H4 (cell line): ENCODE measurements at regions not wholly inside any gene's neighbourhood (a gene's known extent, or its start where the extent isn't known, plus 50 kb on each side); places are given as distances from the start of the nearest gene placed in this dataset.

Source experiments
- DNase-seq: peaks from one replicate; pipeline ENCODE4 v3.0.0-alpha.2; 2015; ENCODE audit warnings: low spot score

DNA sequence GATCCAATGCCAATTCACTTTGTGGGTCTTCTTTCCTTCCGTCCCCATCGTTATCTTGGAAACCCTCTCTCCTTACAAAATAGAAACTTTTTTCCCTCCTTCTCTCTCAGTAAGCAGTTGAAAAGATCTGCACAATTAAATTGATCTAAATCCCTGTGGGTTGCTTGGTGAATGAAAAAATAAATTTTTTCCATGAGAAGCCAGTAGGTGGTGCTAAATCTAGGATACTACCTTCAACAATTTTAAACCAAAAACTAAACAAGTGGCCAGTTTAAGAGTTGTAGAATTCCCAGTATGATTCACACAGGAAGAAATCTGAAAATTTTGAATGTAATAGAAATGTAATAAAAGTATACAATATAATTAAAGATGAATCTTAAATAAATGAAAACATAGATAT is 990.3 kb upstream of the ZNF722 start:
- no peak for DNase-seq

DNA sequence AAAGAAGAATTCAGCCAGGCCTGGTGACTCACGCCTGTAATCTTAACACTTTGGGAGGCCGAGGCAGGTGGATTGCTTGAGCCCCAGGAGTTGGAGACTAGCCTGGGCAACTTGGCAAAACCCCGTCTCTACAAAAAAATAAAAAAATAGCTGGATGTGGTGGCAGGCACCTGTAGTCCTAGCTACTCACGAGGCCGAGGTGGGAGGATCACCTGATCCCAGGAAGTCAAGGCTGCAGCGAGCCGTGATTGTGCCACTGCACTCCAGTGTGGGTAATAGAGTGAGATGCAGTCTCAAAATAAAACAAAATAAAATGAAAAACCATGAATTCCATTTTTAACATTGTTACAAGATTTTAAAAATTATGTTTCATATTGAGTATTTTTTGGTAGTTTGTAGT is 988.9 kb upstream of the ZNF722 start:
- no peak for DNase-seq

DNA sequence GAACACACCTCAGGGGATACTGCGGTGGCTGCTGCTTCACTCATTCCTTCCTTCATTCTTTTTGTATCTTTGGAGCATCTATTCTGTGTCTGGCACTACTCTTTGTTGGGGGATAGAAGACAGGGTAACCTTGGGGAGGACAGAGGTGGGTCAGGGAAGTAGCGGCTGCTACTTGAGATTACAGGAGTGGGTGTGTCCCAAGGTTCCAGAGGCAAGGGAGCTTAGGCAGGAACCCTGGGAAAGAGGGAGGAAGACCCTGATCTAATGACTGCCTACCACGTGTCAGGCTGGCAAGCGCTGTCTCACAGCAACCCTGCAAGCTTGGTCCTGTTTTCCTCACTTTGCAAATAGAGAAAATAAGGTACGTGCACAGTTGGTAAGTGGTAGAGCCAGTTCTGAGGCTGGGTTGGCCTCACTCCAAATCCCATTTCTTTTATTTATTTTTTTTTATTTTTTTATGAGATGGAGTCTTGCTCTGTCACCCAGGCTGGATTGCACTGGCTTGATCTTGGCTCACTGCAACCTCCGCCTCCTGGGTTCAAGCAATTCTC is 985.9 kb upstream of the ZNF722 start:
- DNase-seq = no peak

DNA sequence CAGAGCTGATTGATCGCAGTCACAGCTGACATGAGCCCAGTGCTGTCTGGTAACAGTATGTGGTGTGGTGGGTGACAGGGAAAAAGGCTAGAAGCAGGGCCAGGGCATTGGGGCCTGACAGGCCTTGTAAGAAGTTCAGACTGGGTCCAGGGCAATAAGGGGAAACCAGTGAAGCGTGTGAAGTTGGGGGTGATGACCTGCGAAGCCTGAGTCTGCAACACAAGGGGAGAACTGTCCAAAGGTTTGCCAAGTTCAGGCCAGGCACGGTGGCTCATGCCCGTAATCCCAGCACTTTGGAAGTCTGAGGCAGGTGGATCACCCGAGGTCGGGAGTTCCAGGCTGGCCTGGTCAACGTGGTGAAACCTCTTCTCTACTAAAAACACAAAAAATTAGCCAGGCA is 983.9 kb upstream of the ZNF722 start:
- DNase-seq = no peak

DNA sequence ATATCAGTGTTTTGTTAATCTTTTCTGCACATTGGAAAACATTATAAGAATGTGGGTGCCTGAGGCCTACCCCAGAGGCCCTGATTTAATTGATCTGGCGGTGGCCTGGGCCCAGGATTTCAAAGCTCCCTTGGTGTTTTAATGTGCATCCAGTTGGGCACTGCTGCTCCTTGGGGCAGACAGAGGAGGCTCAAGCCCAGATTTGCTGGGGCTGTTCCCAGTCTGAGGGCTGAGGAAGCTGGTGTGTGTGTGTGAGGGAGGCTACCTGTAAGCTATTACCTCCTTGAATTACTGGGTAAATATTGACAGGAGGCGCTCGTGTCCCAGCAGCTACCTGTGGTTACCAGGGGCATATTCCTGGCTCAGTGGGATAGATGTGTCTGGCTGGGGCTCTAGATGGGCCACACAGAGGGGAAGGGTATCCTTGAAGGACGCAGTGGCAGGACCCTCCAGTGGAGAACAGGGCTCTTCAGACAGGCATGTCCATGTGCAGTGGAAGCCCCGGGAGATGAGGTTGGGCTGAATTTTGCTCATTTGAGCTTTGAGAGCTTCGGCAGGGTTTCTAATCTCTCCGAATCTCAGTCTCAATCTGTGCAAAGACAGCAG is 975.4 kb upstream of the ZNF722 start:
- DNase-seq = no peak

DNA sequence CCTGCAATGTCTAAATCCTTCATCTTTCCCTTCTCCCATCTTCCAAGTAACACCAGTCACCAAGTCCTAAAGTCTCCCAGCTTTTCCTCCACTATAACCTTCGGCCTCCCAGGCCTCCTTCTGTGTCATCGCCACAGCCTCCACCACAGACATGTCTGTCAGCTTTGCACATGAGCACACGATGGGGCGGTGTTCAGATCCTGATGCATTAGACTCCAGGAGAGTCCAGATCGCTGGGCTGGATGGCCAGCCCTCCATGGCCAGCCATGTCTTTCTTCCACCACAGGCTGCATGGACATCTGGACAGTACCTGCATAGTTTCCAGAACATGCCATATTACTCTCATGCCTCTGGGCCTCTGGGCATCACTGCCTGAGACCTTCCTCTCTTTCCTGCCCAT is 974.2 kb upstream of the ZNF722 start:
- no peak for DNase-seq

DNA sequence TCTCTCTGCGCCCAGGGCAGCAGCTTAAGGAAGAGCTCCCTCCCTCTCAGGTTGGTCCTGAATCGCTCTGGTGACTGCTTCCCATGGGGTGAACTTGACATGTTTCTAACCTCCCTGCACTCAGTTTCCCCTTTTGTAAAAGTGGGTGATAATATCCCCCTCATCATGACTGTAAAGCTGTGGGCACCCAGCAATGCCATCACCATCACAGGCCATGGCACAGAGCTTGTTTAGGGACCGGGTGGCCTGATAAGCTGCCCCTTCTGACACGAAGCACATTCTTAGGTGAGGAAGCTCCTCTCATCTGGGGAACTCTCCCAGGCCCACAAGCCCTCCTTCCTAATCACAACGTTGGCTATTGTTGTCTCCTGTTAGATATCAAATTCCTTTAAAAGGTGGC is 972.8 kb upstream of the ZNF722 start:
- no peak for DNase-seq

DNA sequence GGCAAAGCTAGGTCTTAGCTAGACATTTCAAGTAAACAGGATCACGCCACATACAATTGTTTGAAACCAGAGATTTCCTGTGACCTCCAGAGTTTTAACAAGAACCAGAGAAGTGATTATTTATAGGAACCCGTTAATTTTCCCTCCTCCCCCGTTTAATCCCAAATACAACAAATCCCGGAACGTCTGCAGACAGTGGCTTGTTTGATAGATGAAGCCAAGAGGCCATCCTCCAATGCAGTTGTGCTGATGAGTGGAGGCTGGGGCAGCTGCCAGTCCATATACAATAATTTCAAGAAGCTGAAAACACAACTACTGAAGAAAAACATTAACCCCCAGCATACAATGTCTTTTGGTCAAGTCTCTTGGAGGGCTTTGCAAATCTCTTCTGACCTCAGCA is 971.6 kb upstream of the ZNF722 start:
- DNase-seq = no peak

DNA sequence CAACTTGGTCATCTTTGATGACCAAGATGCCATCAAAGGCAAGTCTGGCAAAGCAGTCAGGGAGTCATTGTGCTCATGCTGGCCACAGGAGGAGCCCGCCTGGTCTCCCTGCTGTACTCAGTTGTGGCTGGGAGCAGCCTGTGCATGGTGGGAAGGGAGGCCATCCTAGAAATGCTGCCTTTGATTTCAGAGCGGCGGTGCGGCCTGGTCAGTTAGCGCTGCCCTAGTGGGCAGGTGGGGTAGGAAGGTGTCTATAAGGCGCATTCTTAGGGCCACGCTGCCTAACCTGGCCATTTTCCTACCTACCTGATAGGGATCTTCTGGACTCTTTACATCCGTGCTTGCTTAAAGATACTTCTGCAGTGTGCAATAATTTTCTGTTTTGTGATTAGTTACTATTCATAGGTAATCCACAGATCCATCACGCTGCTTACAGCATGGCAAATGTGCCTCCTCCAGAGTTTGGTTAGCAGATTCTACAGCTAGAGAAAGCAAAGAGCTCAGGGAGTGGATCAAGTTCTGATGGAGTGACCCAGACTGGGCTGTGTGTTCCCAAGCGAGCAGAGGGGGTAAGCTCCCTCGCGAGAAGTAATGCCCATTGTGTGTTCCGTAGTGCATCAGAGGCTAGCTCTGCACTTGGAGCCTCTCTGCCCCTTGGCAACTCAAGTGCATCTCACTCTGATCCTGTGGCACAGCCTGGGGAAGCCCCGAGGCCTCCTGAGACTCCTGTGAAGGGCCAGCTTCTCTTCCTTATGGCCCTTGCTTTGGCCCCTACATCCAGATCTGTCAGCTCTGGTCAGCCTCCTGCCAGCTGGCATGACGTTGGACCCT is 970.1 kb upstream of the ZNF722 start:
- no peak for DNase-seq

DNA sequence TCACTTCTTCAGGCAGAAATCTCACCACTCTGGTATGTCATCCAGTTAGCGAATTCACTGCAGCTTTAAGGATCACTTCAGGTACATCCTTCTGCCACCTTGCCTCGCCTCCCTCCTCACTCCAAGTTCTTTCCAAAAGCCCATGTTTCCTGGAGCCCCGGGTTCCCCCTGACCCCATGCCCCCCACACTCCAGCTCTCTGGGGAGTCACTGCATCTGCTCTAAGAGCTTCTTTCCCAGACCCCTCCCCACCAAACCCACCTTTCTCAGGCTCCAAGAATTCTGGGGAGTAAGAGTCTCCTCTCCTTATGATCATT is 969.5 kb upstream of the ZNF722 start:
- no peak for DNase-seq

DNA sequence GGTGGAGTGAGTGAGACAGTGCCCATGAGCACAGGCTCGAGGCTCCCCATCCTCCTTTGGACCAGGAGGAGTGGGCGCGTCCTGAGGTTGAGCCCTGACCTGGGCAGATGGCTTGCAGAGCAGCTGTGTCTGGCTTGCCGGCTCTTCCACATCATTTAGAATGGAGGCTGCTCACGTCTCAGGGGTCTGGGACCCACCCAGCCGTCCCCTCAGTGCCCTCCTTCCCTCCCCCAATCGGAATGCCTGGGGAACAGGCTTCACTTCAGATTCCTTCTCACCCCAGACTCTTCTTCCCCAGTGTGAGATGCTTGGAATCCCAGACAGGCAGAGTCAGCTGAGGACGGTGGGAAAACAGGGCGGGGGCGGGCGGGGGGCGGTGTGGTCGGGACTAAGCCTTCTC is 968.6 kb upstream of the ZNF722 start:
- DNase-seq = no peak

DNA sequence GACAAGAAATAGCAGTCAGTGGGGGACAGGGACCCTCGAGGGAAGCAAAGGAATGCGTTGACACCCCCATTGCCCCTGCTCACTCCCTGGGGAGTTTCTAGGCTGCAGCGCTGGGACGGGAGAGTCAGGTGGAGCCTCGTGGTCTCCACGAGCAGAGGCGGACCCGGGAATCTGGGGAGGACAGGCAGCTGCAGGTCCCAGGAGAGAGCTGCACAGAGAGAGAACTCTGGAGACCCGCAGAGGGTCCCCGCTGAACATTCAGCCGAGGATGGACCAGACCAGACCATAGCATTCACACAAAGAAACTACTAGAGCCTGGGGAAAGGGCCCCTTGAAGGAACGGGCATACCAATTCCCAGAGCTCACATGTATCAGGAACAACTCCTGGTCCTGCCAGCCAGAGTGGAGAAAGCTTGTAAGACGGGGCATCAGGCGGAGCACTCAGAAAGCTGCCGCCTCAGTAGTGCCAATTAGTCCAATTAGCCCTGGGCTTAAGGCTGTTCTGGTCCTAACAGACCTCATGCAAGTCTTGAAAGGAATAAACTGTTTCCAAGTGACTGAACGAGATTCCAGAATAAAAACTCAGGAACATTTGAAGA is 966.7 kb upstream of the ZNF722 start:
- no peak for DNase-seq

DNA sequence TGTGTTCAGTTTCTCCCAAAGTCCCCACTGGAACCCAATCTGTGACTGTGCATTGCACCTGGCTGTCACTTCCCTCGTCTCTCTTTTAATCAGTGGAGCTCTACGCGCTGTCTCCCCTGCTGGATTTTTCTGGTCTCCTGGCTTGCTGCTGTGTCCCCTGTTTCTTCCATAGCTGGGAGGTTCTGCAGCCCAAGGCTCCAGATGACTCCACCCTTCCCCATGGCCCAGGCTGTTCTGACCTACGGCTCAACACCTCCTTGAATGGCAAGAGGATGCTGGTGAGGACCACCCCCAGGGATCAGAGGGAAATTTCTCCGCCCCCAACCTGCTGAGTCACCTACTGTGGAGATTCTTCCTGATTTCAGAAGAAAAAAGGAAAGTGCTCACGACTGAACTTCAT is 961.4 kb upstream of the ZNF722 start:
- no peak for DNase-seq

DNA sequence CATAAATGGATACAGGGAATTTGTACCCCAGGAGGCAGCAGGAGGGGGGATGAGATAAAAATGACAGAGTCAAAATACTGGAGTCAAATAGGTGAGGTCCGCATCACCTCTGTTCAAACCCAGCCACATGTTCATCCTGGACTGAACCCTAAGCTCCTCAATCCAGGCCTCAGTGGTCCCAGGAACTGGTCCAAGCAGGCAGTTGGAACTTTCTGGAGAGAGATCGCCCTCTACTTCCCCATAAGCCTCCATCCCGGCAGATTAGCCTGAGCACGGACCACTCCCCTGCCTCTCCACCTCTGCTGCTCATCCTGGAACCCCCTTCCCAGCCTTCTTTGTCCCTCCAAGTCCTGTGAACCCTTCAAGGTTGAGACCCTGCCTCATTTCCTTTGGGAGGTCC is 959.7 kb upstream of the ZNF722 start:
- DNase-seq = no peak

DNA sequence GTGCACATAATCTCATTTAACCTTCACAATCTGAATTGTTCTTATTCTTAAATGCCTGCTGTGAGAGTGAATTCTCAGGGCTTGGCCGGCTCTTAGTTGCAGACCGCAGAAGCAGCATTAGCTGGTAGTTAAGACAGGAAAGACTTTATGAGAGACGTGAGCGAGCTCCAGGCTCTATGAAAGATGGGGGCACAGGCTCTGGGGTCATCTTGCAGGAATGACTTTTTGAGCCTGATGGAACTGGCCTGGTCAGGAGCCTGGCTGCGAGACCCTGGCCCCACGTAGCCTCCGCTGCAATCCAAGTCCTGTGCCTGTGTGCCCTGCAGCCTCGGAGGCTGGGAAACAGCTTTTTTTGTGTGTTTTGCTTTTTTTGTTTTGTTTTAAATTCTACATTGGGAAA is 958.8 kb upstream of the ZNF722 start:
- DNase-seq = no peak

DNA sequence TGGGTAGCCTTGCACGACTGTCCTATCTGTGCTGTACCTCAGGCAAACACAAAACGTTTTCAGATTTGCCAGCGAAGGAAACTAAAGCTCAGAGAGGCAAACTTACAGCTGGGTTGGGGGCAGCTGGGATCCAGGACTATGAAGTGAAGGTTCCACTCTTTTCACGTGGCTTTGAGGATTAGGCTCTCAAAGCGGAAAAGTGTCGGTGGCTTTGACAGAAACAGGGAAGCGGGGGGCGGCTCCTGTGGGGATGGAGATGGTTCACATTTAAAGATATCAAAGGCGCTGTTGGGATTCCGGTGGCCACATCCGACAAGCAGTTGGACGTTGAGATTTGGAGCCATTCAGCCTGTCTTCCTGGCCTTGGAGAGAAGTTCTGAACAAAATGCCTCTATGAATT is 958.3 kb upstream of the ZNF722 start:
- DNase-seq = no peak

DNA sequence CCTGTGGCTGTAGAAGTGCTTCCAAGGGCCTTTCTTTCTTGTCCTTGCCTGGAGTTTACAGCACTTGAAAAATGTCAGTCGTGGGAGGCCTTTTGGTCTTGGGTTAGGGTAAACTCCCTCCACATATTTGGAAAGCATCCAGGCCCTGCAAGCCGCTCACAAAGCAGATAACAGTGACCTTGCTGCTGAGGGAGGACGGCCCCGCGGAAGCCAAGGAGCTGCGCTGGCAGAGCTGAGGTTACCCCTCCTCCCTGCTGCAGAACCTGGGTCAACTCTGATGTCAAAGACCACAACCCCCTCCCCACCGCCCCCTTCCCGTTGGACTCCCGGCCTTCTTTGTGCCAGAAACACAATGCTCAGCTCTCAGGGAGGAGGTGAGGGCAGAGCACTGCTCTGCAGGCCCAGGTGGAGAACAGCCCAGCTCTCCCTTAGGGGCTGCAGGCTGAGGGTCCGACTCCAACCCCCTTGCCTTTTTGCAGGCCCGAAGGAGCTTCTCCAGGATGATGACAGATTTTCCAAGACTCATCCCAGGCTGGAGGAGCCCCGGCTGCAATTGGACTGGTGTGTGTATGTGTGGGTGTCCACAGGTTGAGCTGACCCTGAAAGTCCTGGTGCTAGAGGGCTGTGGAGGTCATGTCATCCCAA is 957.6 kb upstream of the ZNF722 start:
- DNase-seq = no peak

DNA sequence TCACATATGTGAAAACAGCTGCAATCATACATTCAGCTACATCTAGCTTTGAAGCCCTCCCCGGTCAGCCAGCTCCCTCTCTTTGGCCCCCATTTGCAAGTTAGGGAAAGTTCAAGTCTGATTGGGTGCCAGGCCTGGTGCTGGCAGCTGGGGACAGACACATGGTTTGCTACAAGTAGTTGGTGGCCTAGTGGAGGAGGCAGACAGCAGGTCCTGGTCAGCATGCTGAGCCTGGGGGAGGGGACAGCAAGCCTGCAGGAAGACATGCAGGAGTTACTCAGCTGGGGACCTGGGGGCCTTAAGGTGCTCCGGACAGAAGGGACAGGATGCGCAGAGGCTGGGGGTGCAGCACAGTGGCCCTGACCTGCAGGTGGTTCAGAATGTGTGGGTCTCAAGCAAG is 956.9 kb upstream of the ZNF722 start:
- no peak for DNase-seq

DNA sequence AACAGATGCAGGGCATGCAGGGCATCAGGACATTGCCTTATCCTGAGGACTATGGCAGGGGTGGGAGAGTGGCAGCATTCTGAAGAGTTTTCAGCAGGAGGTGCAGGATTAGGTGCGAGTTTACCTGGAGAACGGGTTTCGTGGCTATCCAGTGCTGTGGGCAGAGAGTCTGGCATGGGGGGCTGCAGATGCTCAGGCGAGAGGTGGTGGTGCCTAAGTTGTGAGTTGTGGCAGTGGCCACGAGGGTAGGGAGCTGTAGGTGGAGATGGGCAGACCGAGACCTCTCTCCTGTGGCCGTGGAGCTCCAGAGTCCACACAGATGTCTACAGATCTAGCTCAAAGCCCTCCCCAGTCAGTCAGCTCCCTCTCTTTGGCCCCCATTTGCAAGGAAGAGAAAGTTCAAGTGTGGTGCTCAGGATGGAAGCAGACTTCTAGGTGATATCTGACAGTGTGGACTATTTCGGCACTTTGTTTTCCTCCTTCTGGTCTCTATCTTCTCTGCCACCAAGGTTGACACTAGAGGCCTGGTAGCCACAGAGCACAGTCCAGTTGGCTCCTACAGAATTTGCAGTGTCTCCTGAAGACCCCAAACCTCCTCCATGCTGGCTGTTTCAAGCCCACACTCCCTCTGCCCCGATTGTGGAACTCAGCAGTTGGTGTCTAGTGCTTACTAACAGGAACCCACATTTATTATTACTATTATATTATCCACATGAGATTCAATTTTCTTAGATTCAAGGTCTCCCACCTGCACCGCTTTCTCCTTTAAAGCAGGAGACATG is 955.7 kb upstream of the ZNF722 start:
- DNase-seq = no peak

DNA sequence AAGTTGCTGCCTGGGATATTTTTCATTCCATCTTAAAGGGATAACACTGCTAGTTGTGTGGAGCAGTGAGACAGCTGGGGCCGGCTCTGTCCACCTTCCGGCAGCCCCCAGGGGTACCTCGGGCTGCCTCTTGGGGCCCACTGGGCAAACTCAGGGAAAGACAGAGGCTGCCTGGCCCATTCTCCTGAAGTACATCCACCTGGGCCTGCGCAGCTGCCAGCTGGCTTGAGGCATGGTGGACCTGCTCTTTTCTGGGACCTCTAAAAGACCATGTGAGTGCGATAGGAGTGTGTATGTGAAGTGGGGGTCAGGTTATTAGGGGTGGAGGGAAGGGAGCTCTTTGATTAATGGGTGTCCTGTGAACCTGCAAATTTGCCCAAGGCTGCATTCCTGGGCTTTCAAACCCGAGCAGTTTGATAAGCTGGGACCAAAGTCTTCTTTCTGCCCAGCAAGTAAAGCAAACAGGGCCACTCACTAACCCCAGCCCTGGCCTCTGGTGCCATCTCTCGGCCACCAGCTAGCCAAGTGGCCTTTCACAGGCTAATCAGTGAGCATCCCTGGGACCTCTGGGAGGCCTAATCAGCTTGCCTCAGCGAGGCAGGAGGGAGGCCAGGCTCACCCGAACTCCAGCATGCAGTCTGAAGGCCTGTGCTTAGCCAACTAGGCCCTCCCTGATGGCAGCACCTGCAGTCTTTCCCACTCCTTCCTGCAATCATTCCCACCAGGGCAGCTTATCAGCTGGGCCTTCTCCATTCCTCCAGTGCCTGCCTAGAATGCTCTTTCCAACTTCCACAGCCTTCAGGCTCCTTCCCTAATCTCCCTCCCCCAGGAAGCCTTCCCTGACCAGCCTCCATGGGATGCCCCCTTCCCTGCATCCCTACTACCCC is 954.7 kb upstream of the ZNF722 start:
- DNase-seq = no peak

DNA sequence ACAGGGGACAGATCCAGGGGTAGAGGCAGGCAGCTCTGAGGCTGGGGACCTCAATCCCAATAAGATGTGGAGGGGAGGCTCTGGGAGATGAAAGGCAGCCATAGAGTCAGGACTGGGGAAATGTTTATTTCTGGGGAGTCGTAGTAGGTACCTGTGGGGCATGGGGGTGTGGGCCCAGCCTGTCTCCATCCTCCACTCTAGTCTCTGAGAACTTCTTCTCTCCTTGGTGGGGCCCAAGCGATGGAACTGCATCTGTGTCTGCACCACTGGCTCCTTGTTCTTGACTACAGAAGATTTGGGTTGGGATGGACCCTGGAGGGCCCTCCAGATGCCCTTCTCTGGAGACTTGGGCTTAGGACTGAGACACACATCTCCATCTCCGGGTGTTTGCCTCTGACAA is 953.9 kb upstream of the ZNF722 start:
- DNase-seq = no peak
